ENCODE measurements at regions not wholly inside any gene's neighbourhood (a gene's known extent, or its start where the extent isn't known, plus 50 kb on each side); places are given as distances from the start of the nearest gene placed in this dataset.

- DNase-seq (no peak), ATAC-seq (no peak)
- Histone ChIP-seq H3K9me2 (replicated peaks; ENCODE audit: low read length) (no peaks in the 10 kb centered on the region), H3K79me2 (ENCODE audit: low read length) (no peaks in the 10 kb centered on the region), H3K36me3 (ENCODE audit: low read depth, low read length) (no peaks in the 10 kb centered on the region), H3K9me3 (ENCODE audit: low read length) (peaks cover 5% of the 10 kb centered on the region), H4K20me1 (ENCODE audit: low read length) (no peaks in the 10 kb centered on the region), H2AFZ (ENCODE audit: low read length) (no peak overlapping the region), H3K4me1 (ENCODE audit: insufficient read depth, low read length) (0 out of 2 replicates have a peak, but pooled peaks cover 3% of the 10 kb centered on the region), H3F3A (ENCODE audit: low read length, unreplicated experiment) (no peaks in the 10 kb centered on the region), H3K4me2 (ENCODE audit: low read length) (no peak overlapping the region), H3K27ac (ENCODE audit: low read length) (no peak overlapping the region), H3K27me3 (ENCODE audit: low read length) (no peaks in the 10 kb centered on the region), H3K4me3 (ENCODE audit: low read length) (no peak overlapping the region), H3K9ac (ENCODE audit: low read length) (no peak overlapping the region)
- ChIA-PET CTCF (no interaction called here), POLR2A (ENCODE audit: unreplicated experiment) (no interaction called here)
- no peak for TF ChIP-seq EZH2 (IDR thresholded peaks at IDR 0.05; ENCODE audit: low read length, unreplicated experiment)
- TF ChIP-seq EZH2phosphoT487 (IDR thresholded peaks at IDR 0.05; ENCODE audit: borderline replicate concordance, low read length): no peak
- TF ChIP-seq CTCF (conservative IDR thresholded peaks at IDR 0.05; ENCODE audit: low read depth, low read length): no peak
- BruUV-seq (replicated peaks): no TSS peak
- intact Hi-C loops (cut with micrococcal nuclease): no loop called here
Observed at GRCh38 chr2:120650022-120650644, 85.5 kb upstream of the GLI2 start.

- no peaks in the 10 kb centered on the region for H3K36me3 ChIP-seq (ENCODE audit: low read depth, low read length)
- no peaks in the 10 kb centered on the region for H3K79me2 ChIP-seq (ENCODE audit: low read length)
- 0 out of 2 replicates have a peak, but pooled peaks cover 3% of the 10 kb centered on the region for H3K4me1 ChIP-seq (ENCODE audit: insufficient read depth, low read length)
- no peak for ATAC-seq
- no peak for DNase-seq
- no peaks in the 10 kb centered on the region for H3K9me2 ChIP-seq (replicated peaks; ENCODE audit: low read length)
- BruUV-seq (replicated peaks): no TSS peak
- intact Hi-C loops (cut with micrococcal nuclease): no loop called here
- H3K4me3 ChIP-seq (ENCODE audit: low read length): no peak overlapping the region
- ChIA-PET POLR2A (ENCODE audit: unreplicated experiment) (no interaction called here), CTCF (no interaction called here)
- H4K20me1 ChIP-seq (ENCODE audit: low read length): no peaks in the 10 kb centered on the region
- H3K27me3 ChIP-seq (ENCODE audit: low read length): no peaks in the 10 kb centered on the region
- TF ChIP-seq CTCF (conservative IDR thresholded peaks at IDR 0.05; ENCODE audit: low read depth, low read length): no peak
- TF ChIP-seq EZH2 (IDR thresholded peaks at IDR 0.05; ENCODE audit: low read length, unreplicated experiment): no peak
- TF ChIP-seq EZH2phosphoT487 (IDR thresholded peaks at IDR 0.05; ENCODE audit: borderline replicate concordance, low read length): no peak
- no peak overlapping the region for H3K9ac ChIP-seq (ENCODE audit: low read length)
- H3K4me2 ChIP-seq (ENCODE audit: low read length): no peak overlapping the region
- H2AFZ ChIP-seq (ENCODE audit: low read length): no peak overlapping the region
- no peaks in the 10 kb centered on the region for H3F3A ChIP-seq (ENCODE audit: low read length, unreplicated experiment)
- no peak overlapping the region for H3K27ac ChIP-seq (ENCODE audit: low read length)
- peaks cover 5% of the 10 kb centered on the region for H3K9me3 ChIP-seq (ENCODE audit: low read length)
Observed at GRCh38 chr2:120651818-120652217, 83.8 kb upstream of the GLI2 start.

- ChIA-PET CTCF (no interaction called here), POLR2A (ENCODE audit: unreplicated experiment) (no interaction called here)
- Histone ChIP-seq H3K9ac (ENCODE audit: low read length) (no peak overlapping the region), H3K27me3 (ENCODE audit: low read length) (no peaks in the 10 kb centered on the region), H3K27ac (ENCODE audit: low read length) (no peak overlapping the region), H3K9me3 (ENCODE audit: low read length) (peaks cover 5% of the 10 kb centered on the region), H3K9me2 (replicated peaks; ENCODE audit: low read length) (no peaks in the 10 kb centered on the region), H3K4me2 (ENCODE audit: low read length) (no peak overlapping the region), H4K20me1 (ENCODE audit: low read length) (no peaks in the 10 kb centered on the region), H3F3A (ENCODE audit: low read length, unreplicated experiment) (no peaks in the 10 kb centered on the region), H3K79me2 (ENCODE audit: low read length) (no peaks in the 10 kb centered on the region), H3K4me1 (ENCODE audit: insufficient read depth, low read length) (no peaks in the 10 kb centered on the region), H3K36me3 (ENCODE audit: low read depth, low read length) (no peaks in the 10 kb centered on the region), H2AFZ (ENCODE audit: low read length) (no peak overlapping the region), H3K4me3 (ENCODE audit: low read length) (no peak overlapping the region)
- TF ChIP-seq EZH2phosphoT487 (IDR thresholded peaks at IDR 0.05; ENCODE audit: borderline replicate concordance, low read length) (no peak), EZH2 (IDR thresholded peaks at IDR 0.05; ENCODE audit: low read length, unreplicated experiment) (no peak), CTCF (conservative IDR thresholded peaks at IDR 0.05; ENCODE audit: low read depth, low read length) (no peak)
- DNase-seq: no peak
- BruUV-seq (replicated peaks): no TSS peak
- intact Hi-C loops (cut with micrococcal nuclease): no loop called here
- ATAC-seq: no peak
Observed at GRCh38 chr2:120653046-120653445, 82.6 kb upstream of the GLI2 start.

Measured in PC-3 (cell line).